Keratinocyte (primary cell): ENCODE measurements at regions not wholly inside any gene's neighbourhood (a gene's known extent, or its start where the extent isn't known, plus 50 kb on each side); places are given as distances from the start of the nearest gene placed in this dataset.

ENCODE experiments used
- CTCF ChIP-seq, 3 experiments: IDR thresholded peaks in 1 of 3; conservative IDR thresholded peaks in 1 of 3; optimal IDR thresholded peaks in 1 of 3; 2 replicates in 2 of 3; 3 replicates in 1 of 3; pipeline versions ENCODE3 to v1.5.1; 2011; ENCODE audit warnings: low read length in 3 of 3, mild to moderate bottlenecking in 3 of 3, moderate library complexity in 2 of 3, control low read depth in 1 of 3, inconsistent platforms in 1 of 3; ENCODE audit not compliant: insufficient read depth in 2 of 3; ENCODE audit errors: extremely low read depth in 1 of 3
- EZH2 ChIP-seq: IDR thresholded peaks from one replicate; pipeline ENCODE4 v1.6.1; 2012; ENCODE audit warnings: inconsistent platforms, mild to moderate bottlenecking, low read length, moderate library complexity

DNA sequence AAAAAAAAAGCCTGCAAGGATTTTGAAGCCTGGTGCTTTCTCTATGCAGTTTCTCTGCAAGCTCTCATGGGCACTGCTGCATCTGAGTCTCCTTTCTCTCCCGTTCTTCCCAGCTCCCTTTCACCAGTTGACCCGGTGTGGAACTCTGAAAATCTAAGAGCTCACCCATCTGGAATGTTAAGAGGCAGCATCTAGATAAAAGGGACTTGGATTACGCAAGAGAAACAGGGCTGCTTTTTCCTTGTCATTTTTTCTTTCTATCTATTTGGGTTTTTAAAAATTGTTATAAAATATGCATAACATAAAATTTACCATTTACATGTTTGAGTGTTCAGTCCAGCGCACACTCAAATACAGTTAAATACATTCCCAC is 95.2 kb upstream of the RPS6KA3 start:
- TF ChIP-seq EZH2 (no peak), CTCF (optimal IDR thresholded peaks at IDR 0.05 in 1 of 3, IDR thresholded peaks at IDR 0.05 in 1 of 3, conservative IDR thresholded peaks at IDR 0.05 in 1 of 3; ENCODE audit: extremely low read depth in 1 of 3, insufficient read depth in 2 of 3, low read length in 3 of 3) (no peak)
